HEK293 (cell line): ENCODE measurements at regions not wholly inside any gene's neighbourhood (a gene's known extent, or its start where the extent isn't known, plus 50 kb on each side); places are given as distances from the start of the nearest gene placed in this dataset.

Experiments used
- CTCF ChIA-PET: fragments of 350-600 bp; formaldehyde crosslinking; extraction: SDS; loops from one replicate; lab custom pipeline; 2021; ENCODE audit warnings: antibody characterized with exemption; lab: Yijun Ruan, JAX
- POLR2A ChIA-PET: fragments of 300-600 bp; formaldehyde crosslinking; extraction: SDS; loops from one replicate; lab custom pipeline; 2020; ENCODE audit warnings: antibody characterized with exemption, inconsistent platforms; lab: Yijun Ruan, JAX
- H3K27ac ChIP-seq: fragments of 200-500 bp; sonication (Bioruptor generic); 2 replicates; pipeline ENCODE4 v1.5.1; 2014; ENCODE audit warnings: low read depth, low read length, control low read depth, inconsistent platforms; ENCODE audit errors: extremely low read depth
- H3K36me3 ChIP-seq, 2 experiments: fragments of 200-500 bp in 1 of 2; sonication (Bioruptor generic) in 1 of 2; 1 replicate in 1 of 2; 2 replicates in 1 of 2; pipeline ENCODE4 v1.5.1; 2014 to 2017; ENCODE audit warnings: inconsistent platforms in 2 of 2, low read length in 2 of 2; ENCODE audit not compliant: control insufficient read depth in 2 of 2, insufficient read depth in 1 of 2
- H3K4me1 ChIP-seq: fragments of 200-500 bp; sonication (Bioruptor generic); 2 replicates; pipeline ENCODE4 v1.5.1; 2014; ENCODE audit warnings: mild to moderate bottlenecking, low read length, inconsistent platforms; ENCODE audit not compliant: control insufficient read depth, insufficient read depth
- H3K4me3 ChIP-seq: 2 replicates; pipeline ENCODE4 v1.5.1; 2011; ENCODE audit warnings: low read depth, mild to moderate bottlenecking, control low read depth, low read length, moderate library complexity
- H3K9me3 ChIP-seq: fragments of 200-500 bp; sonication (Bioruptor generic); 2 replicates; pipeline ENCODE4 v1.5.1; 2014; ENCODE audit warnings: low read depth, low read length, inconsistent platforms; ENCODE audit not compliant: control insufficient read depth, insufficient read depth
- BCL11A ChIP-seq: fragments of 450-650 bp; formaldehyde crosslinking; IDR thresholded peaks from 2 replicates; pipeline ENCODE4 v1.5.1; 2016; ENCODE audit warnings: low read depth, missing biosample characterization, missing genetic modification characterization
- MYNN ChIP-seq: fragments of 450-650 bp; formaldehyde crosslinking; IDR thresholded peaks from 2 replicates; pipeline ENCODE4 v1.5.1; 2016; ENCODE audit warnings: missing biosample characterization, missing genetic modification characterization, borderline replicate concordance
- OVOL3 ChIP-seq: fragments of 450-650 bp; formaldehyde crosslinking; IDR thresholded peaks from 2 replicates; pipeline ENCODE4 v1.5.1; 2016; ENCODE audit warnings: missing biosample characterization, missing genetic modification characterization
- REST ChIP-seq: fragments of 450-650 bp; formaldehyde crosslinking; IDR thresholded peaks from 2 replicates; pipeline ENCODE4 v1.5.1; 2016; ENCODE audit warnings: missing biosample characterization, missing genetic modification characterization
- SALL2 ChIP-seq: fragments of 450-650 bp; formaldehyde crosslinking; IDR thresholded peaks from 2 replicates; pipeline ENCODE4 v1.5.0; 2017; ENCODE audit warnings: missing biosample characterization, mild to moderate bottlenecking, missing genetic modification characterization, borderline replicate concordance
- SETDB1 ChIP-seq: IDR thresholded peaks from one replicate; pipeline ENCODE4 v1.6.1; 2017; ENCODE audit warnings: mild to moderate bottlenecking, low read length, moderate library complexity, mixed read lengths; ENCODE audit not compliant: insufficient read length
- SP3 ChIP-seq: fragments of 450-650 bp; formaldehyde crosslinking; IDR thresholded peaks from 2 replicates; pipeline ENCODE4 v1.5.1; 2016; ENCODE audit warnings: missing biosample characterization, missing genetic modification characterization
- SP7 ChIP-seq: fragments of 450-650 bp; formaldehyde crosslinking; IDR thresholded peaks from 2 replicates; pipeline ENCODE4 v1.5.1; 2016; ENCODE audit warnings: missing biosample characterization, missing genetic modification characterization
- ZIC2 ChIP-seq: fragments of 450-650 bp; formaldehyde crosslinking; IDR thresholded peaks from 2 replicates; pipeline ENCODE4 v1.5.1; 2016; ENCODE audit warnings: missing biosample characterization, missing genetic modification characterization
- ZNF157 ChIP-seq: fragments of 450-650 bp; formaldehyde crosslinking; IDR thresholded peaks from 2 replicates; pipeline ENCODE4 v1.5.1; 2016; ENCODE audit warnings: missing biosample characterization, missing genetic modification characterization
- ZNF2 ChIP-seq: fragments of 450-650 bp; formaldehyde crosslinking; IDR thresholded peaks from 2 replicates; pipeline ENCODE4 v1.5.1; 2016; ENCODE audit warnings: missing biosample characterization, missing genetic modification characterization
- ZNF23 ChIP-seq: fragments of 450-650 bp; formaldehyde crosslinking; IDR thresholded peaks from 2 replicates; pipeline ENCODE4 v1.5.1; 2016; ENCODE audit warnings: missing biosample characterization, missing genetic modification characterization, borderline replicate concordance
- ZNF274 ChIP-seq, 2 experiments: fragments of 200-500 bp in 1 of 2; fragments of 450-650 bp in 1 of 2; sonication (Bioruptor generic) in 1 of 2; formaldehyde crosslinking in 1 of 2; IDR thresholded peaks; 2 replicates each; pipeline versions ENCODE4 v1.5.1 to v1.6.1; 2014 to 2016; ENCODE audit warnings: borderline replicate concordance in 1 of 2, inconsistent platforms in 1 of 2, low read length in 1 of 2, missing biosample characterization in 1 of 2, missing genetic modification characterization in 1 of 2
- ZNF391 ChIP-seq: fragments of 450-650 bp; formaldehyde crosslinking; IDR thresholded peaks from 2 replicates; pipeline ENCODE4 v1.5.1; 2016; ENCODE audit warnings: low read depth, missing biosample characterization, missing genetic modification characterization, borderline replicate concordance
- ZNF48 ChIP-seq: fragments of 450-650 bp; formaldehyde crosslinking; IDR thresholded peaks from 2 replicates; pipeline ENCODE4 v1.5.1; 2016; ENCODE audit warnings: missing biosample characterization, missing genetic modification characterization
- ZNF530 ChIP-seq: fragments of 450-650 bp; formaldehyde crosslinking; IDR thresholded peaks from 2 replicates; pipeline ENCODE4 v1.5.1; 2016; ENCODE audit warnings: low read depth, missing biosample characterization, missing genetic modification characterization
- ZNF571 ChIP-seq: fragments of 450-650 bp; formaldehyde crosslinking; IDR thresholded peaks from 2 replicates; pipeline ENCODE4 v1.5.0; 2017; ENCODE audit warnings: missing biosample characterization, missing genetic modification characterization
- ZNF610 ChIP-seq: fragments of 450-650 bp; formaldehyde crosslinking; IDR thresholded peaks from 2 replicates; pipeline ENCODE4 v1.5.1; 2016; ENCODE audit warnings: missing biosample characterization, missing genetic modification characterization, borderline replicate concordance

- POLR2A ChIA-PET, result no interaction called here
- no peak for TF ChIP-seq ZNF2
- no peak for TF ChIP-seq SETDB1
- no peak for TF ChIP-seq SP7 (tag by site-specific recombination)
- TF ChIP-seq SP3 (tag by site-specific recombination), result no peak
- no peak for TF ChIP-seq ZNF530 (tag by site-specific recombination)
- H3K4me3 ChIP-seq, result no peak overlapping the region
- no peaks in the 10 kb centered on the region for H3K9me3 ChIP-seq
- CTCF ChIA-PET, result no interaction called here
- H3K36me3 ChIP-seq, result no peaks in the 10 kb centered on the region
- H3K4me1 ChIP-seq, result no peaks in the 10 kb centered on the region
- no peak overlapping the region for H3K27ac ChIP-seq
These were observed 135.0 kb upstream of the SGK1 start for GRCh38 chr6:134452906-134453305.

GRCh38 chr6:134451529-134451928, 133.6 kb upstream of the SGK1 start:
- H3K36me3 ChIP-seq, result no peaks in the 10 kb centered on the region
- no peak overlapping the region for H3K4me3 ChIP-seq
- TF ChIP-seq ZNF391 (tag by site-specific recombination), result no peak
- no peak for TF ChIP-seq ZIC2
- TF ChIP-seq BCL11A, result no peak
- no peak for TF ChIP-seq ZNF610 (tag by site-specific recombination)
- TF ChIP-seq ZNF571 (tag by site-specific recombination), result no peak
- no peak for TF ChIP-seq ZNF23 (tag by site-specific recombination)
- no peak for TF ChIP-seq OVOL3 (tag by site-specific recombination)
- TF ChIP-seq MYNN (tag by site-specific recombination), result no peak
- no peak for TF ChIP-seq SALL2
- no peak for TF ChIP-seq ZNF274 (IDR thresholded peaks at IDR 0.05; ENCODE audit: low read length)
- TF ChIP-seq ZNF274 (tag by site-specific recombination; IDR thresholded peaks at IDR 0.05; ENCODE audit: borderline replicate concordance), result no peak
- TF ChIP-seq, all 188 proteins: peak for 0
- Histone ChIP-seq H3K27ac (no peak overlapping the region), H3K9me3 (no peaks in the 10 kb centered on the region), H3K4me1 (no peaks in the 10 kb centered on the region)
- POLR2A ChIA-PET, result no interaction called here
- CTCF ChIA-PET, result no interaction called here

- no peaks in the 10 kb centered on the region for H3K9me3 ChIP-seq
- CTCF ChIA-PET, result interaction anchor here (0.6 kb wide), 1 partner anchor 14 kb away, joined by 3 read pairs; no protein-coding TSS in a partner anchor
- H3K27ac ChIP-seq, result no peak overlapping the region
- no peak for TF ChIP-seq ZNF157 (tag by site-specific recombination)
- H3K36me3 ChIP-seq, result no peaks in the 10 kb centered on the region
- no peak overlapping the region for H3K4me3 ChIP-seq
- no peaks in the 10 kb centered on the region for H3K4me1 ChIP-seq
- POLR2A ChIA-PET, result no interaction called here
These were observed 131.9 kb upstream of the SGK1 start for GRCh38 chr6:134449781-134450180.

GRCh38 chr6:134449004-134449403, 131.1 kb upstream of the SGK1 start:
- CTCF ChIA-PET, result no interaction called here

More at GRCh38 chr6:134449004-134449403, 131.1 kb upstream of the SGK1 start:
- POLR2A ChIA-PET, result no interaction called here
- TF ChIP-seq REST (tag by site-specific recombination), result no peak
- no peak for TF ChIP-seq ZNF48 (tag by site-specific recombination)
- Histone ChIP-seq H3K36me3 (no peaks in the 10 kb centered on the region), H3K4me3 (no peak overlapping the region), H3K9me3 (no peaks in the 10 kb centered on the region), H3K4me1 (no peaks in the 10 kb centered on the region), H3K27ac (no peak overlapping the region)
